Activated CD4-positive, alpha-beta T cell treated with anti-CD3 and anti-CD28 coated beads, Interleukin-2, amount 50 U/mL, for 16 hours (primary cell): ENCODE measurements at regions not wholly inside any gene's neighbourhood (a gene's known extent, or its start where the extent isn't known, plus 50 kb on each side); places are given as distances from the start of the nearest gene placed in this dataset.
"Not testable (repeated sequence)": the region's sequence is repeated elsewhere in the genome, so short reads cannot be mapped to it uniquely, and the experiment has no call there.

Experiments used
- DNase-seq: peaks from one replicate; pipeline ENCODE4 v3.0.0-alpha.2; 2020

GRCh38 chr14:83975841-83976770 lies 1553.8 kb upstream of the FLRT2 start:
- no peak for DNase-seq

- no peak for DNase-seq
Observed at GRCh38 chr14:83977583-83977982, 1552.4 kb upstream of the FLRT2 start.

GRCh38 chr14:83981676-83982258 lies 1548.2 kb upstream of the FLRT2 start:
- not testable (repeated sequence) for DNase-seq

- DNase-seq = no peak
Observed at GRCh38 chr14:83988275-83988674, 1541.7 kb upstream of the FLRT2 start.

- no peak for DNase-seq
Observed at GRCh38 chr14:83991666-83992065, 1538.3 kb upstream of the FLRT2 start.

GRCh38 chr14:83992857-83993256 lies 1537.1 kb upstream of the FLRT2 start:
- no peak for DNase-seq

- no peak for DNase-seq
Observed at GRCh38 chr14:83993545-83993944, 1536.4 kb upstream of the FLRT2 start.

- DNase-seq = no peak
Observed at GRCh38 chr14:83994020-83994419, 1535.9 kb upstream of the FLRT2 start.

- no peak for DNase-seq
Observed at GRCh38 chr14:84001023-84001422, 1528.9 kb upstream of the FLRT2 start.

GRCh38 chr14:84003346-84003745 lies 1526.6 kb upstream of the FLRT2 start:
- DNase-seq = no peak

- no peak for DNase-seq
Observed at GRCh38 chr14:84006643-84007155, 1523.2 kb upstream of the FLRT2 start.

- no peak for DNase-seq
Observed at GRCh38 chr14:84013424-84013823, 1516.5 kb upstream of the FLRT2 start.

- no peak for DNase-seq
Observed at GRCh38 chr14:84017495-84017894, 1512.4 kb upstream of the FLRT2 start.

- no peak for DNase-seq
Observed at GRCh38 chr14:84021433-84021832, 1508.5 kb upstream of the FLRT2 start.

- no peak for DNase-seq
Observed at GRCh38 chr14:84024231-84024820, 1505.6 kb upstream of the FLRT2 start.

- no peak for DNase-seq
Observed at GRCh38 chr14:84025106-84026012, 1504.6 kb upstream of the FLRT2 start.

GRCh38 chr14:84027351-84027750 lies 1502.6 kb upstream of the FLRT2 start:
- DNase-seq = no peak

GRCh38 chr14:84028080-84028604 lies 1501.8 kb upstream of the FLRT2 start:
- DNase-seq = no peak

- no peak for DNase-seq
Observed at GRCh38 chr14:84029246-84029645, 1500.7 kb upstream of the FLRT2 start.

GRCh38 chr14:84029720-84030119 lies 1500.2 kb upstream of the FLRT2 start:
- no peak for DNase-seq

GRCh38 chr14:84036840-84037239 lies 1493.1 kb upstream of the FLRT2 start:
- DNase-seq = peak; percentile 60

- DNase-seq = no peak
Observed at GRCh38 chr14:84037593-84037992, 1492.4 kb upstream of the FLRT2 start.
